ENCODE measurements at regions not wholly inside any gene's neighbourhood (a gene's known extent, or its start where the extent isn't known, plus 50 kb on each side); places are given as distances from the start of the nearest gene placed in this dataset.

GRCh38 chr3:88758676-88759075 is 348.7 kb upstream of the EPHA3 start:
- TF ChIP-seq POLR2A (IDR thresholded peaks at IDR 0.05) (no peak), CTCF (IDR thresholded peaks at IDR 0.05) (no peak)

Measured in uterus (tissue), 2 donors.